ENCODE measurements at regions not wholly inside any gene's neighbourhood (a gene's known extent, or its start where the extent isn't known, plus 50 kb on each side); places are given as distances from the start of the nearest gene placed in this dataset.

DNA sequence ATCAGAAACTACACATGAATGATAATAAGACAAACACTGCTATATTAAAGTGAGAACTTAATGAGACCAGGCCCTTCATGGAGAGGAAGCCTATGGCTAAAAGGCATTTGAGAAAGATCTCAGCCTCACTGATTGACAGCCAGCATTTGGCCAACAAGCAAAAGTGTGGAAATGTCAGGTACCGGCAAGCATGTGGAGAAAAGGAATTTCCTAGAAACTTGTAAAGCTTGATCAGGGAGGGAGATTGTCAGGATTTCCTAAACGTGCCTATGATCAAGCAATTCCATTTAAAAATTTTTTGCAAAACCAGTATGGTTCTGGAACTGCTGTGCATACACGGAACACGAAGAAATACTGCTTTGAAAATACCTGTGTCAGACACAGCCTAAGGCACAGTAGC lies 220.3 kb upstream of the ATP10A start:
- TF ChIP-seq POLR2AphosphoS5 (IDR thresholded peaks at IDR 0.05), result no peak
- TF ChIP-seq CTCF (IDR thresholded peaks at IDR 0.05), result no peak

Measured in prostate gland (tissue), 2 donors.